GM19035 (cell line): ENCODE measurements at regions not wholly inside any gene's neighbourhood (a gene's known extent, or its start where the extent isn't known, plus 50 kb on each side); places are given as distances from the start of the nearest gene placed in this dataset.
A peak's percentile ranks its signal among the peaks of the same experiment; 100 is the strongest.

Experiments
- ATAC-seq: cut with Tn5 transposase; IDR thresholded peaks from one replicate; pipeline ENCODE4 v1.9.1; 2021; ENCODE audit not compliant: unreplicated experiment

DNA sequence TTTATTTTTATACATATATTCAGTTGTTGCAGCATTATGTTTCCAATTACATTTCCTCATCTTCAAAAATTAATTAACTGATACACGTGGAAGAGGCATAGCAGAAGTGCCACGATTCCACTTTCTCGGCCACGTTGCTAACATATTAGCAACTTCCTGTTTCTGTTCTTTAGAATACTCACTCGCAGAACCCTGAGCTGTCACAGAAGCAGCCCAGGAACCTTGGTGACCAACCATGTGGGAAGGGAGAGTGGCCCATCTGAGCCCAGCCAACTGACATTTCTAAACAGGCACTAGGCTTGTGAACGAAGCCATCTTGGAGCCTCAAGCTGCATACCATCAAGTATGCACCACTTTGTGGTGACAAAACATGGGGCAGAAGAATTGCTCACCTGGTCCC lies 350.1 kb downstream of the CBLN2 start:
- ATAC-seq: no peak

DNA sequence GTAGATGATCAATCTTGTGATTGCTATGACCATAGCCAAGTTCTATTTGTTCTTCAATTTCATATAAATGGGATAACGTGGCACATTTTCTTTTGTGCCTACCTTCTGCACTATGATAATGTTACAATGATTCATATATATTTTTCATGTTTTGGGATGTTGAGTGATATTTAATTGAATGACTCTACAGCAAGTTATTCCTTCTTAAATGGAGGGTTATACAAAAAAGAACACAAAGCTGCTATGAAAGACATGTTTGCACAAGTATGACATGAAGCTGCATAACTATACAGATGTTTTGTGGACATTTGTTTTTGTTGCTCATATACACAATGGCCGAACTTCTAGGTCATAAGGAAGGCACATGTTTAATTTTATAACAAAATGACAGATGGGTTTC lies 356.2 kb downstream of the CBLN2 start:
- no peak for ATAC-seq

DNA sequence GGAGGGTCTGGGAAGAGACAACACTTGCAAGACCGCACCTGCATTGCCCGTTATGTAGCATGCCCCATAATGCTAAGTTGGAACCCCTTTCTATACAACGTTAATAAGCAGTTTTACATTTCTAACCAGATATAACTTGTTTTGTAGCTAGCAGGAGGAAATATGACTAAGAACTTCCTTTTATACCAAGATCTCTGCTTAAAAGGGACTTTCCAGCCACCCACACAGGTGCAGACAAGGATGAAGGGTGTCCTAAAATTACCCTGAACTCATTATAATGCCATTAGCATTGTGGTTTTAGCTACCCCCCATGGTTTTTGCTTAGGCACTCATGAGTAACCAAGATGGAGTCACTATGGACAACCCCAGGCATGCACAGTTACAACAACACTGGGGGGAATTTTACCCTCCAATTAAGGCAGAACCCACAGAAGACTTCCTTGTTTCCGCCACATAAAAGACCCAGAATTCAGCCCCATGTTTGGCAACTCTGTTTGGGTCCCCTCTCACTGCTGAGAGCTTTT lies 362.8 kb downstream of the CBLN2 start:
- peak; percentile 89 for ATAC-seq

DNA sequence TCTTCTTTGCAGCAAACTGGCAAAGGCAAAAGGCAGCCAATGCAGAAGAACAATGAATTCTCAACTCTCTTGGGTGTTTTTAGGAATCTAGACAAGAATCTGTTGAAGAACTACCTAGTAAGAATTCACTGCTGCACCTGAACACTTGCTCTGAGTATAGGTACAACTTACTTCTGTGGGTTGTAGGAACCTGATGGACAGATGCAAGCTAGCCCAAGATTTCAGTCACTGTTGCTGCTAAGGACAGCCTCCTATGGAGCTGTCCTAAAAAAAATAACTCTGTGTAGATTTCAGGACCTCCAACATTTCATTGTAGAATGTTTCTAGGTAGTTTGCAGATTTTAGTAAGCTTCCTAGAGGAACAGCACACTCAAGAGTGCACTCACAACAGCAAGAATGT lies 363.5 kb downstream of the CBLN2 start:
- ATAC-seq: peak; percentile 4

DNA sequence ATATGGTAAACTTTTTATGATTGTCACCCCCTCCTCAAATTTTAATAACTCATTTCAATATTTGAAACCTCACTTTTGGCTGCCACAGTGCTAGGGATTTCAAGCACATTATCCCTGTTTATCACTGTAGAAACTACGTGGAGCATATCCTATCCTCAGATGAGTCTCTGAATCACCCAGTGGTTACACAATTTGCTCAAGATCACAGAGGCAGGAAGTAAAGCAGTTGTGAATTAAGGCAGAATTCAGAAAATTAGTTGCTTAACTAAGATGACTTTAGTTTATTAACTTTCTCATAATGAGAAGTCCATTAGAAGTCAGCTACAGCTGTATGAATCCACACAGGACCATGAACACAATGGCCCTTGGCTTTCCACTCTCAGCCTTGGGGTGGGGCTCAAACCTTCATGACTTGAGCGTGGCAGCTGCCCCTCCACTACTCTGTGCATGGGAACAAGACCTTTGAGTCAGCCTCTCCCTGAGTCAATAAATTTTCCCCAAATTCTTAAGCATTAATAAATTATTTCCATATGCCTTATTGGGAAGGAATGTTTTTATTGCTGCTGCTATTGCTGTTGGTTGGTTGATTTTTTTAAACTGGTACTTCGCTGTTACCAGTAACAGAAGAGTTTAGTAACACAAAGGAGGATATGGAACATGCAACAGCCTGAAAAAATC lies 369.0 kb downstream of the CBLN2 start:
- no peak for ATAC-seq

DNA sequence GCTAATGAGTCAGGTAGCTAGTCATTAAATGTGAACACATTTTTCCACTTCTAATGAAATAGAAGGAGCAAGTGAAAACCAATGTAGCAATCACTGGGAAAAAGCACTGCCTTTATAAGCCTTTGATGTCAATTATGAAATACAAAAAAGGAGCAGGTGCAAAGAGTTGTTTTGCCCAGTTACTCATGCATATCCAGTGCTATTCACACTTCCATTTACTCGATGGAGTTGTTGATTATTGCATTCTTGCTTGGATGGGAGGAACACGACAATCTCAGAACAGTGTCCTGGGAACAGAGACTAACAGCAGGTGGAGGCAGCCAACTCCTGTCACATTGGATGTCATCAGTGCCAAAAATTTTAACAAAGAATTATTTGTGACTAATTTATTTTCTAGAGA lies 372.5 kb downstream of the CBLN2 start:
- no peak for ATAC-seq

DNA sequence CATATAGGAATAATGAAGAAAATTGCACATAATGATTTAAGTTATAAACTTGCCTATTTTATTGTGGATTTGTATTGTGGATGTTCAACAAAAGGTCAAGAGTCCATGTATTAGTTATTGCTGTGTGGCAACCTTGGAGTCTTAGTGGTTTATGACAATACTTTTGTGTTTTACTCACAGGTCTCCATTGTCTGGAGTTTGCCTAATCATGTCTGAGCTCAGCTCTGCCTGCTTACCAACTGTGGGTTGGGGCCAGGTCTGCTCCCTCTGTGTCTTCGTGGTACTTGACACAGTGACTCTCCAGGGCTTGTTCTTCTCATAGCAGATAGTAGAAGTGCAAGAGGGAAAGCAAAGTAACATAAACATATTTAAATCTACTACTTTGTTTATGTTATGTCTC lies 382.5 kb downstream of the CBLN2 start:
- no peak for ATAC-seq

DNA sequence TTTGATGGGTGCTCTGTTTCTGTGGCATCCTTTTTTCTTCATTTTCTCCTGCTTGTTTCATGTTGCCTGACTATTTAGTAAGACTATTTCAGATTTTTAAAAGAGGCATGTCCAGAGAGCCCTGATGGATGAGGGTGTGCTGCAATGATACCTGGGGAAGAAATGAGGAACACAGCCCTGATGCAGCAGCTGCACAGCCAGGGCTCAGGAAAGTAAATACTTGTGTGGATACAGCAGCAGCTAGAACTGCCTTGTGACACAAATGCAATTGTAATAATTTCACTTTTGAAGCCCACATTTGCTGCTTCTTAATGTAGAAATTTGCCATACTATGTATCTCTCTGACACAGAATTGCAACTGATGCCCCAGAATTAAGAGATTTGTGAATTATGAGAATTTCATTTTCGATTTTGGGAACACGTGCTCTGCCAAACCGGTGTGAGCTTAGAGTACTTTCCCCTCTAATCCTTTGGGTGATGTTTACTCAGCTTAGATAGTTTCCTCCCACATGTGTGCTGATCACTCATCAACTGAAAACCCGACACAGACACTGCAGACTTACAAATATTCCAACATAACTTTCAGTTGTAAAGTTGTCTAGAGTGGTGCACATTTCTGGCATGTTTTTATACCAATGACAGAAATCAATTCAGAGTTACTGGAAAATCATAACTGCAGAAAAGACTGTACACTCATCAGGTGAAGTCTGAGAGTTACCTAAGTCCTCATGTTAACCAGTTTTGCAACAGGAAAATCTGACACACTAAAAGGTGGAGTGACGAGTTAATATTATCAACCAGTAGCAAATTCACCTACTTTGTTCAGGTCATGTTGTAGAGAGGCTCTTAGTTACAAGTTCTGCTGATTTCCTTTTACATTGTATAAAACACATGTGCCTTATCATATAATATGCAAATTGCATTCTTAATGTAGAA lies 383.4 kb downstream of the CBLN2 start:
- ATAC-seq: peak; percentile 87

DNA sequence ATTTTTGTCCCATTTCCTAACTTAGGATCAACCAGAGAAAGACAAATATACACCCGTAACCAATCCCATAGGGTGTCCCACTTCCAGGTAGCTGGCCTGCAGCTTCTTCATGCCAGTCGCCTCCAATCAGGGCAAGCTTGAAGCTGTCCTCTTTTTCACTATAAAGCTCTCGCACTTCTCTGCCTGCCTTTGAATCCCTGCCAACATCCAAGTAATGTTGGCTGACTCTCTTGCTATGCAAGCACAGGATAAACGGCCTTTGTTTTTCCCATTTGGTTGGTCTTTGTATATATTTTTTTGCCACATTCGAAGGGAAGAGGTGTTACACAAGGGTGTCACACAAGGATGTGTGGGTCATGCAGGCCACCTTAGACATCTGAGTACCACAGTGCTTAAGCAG lies 388.8 kb downstream of the CBLN2 start:
- ATAC-seq: no peak

DNA sequence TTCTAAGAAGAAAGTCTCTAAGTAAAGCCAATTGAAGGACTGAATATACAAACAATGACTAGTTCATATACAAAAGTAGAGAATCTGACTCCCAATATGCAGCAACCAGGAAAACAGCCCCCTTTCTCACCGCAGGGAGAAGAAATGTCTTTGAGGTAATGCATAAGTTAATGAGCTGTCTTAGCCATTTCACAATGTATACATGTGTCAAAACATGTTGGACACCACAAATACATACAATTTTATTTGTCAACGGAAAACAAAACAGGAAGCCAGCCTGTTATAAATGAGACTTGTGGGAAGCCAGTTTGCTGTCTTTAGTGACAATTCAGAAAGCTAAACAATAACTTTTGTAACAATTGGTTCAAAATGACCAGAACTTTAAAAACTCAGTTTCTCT lies 389.2 kb downstream of the CBLN2 start:
- no peak for ATAC-seq

DNA sequence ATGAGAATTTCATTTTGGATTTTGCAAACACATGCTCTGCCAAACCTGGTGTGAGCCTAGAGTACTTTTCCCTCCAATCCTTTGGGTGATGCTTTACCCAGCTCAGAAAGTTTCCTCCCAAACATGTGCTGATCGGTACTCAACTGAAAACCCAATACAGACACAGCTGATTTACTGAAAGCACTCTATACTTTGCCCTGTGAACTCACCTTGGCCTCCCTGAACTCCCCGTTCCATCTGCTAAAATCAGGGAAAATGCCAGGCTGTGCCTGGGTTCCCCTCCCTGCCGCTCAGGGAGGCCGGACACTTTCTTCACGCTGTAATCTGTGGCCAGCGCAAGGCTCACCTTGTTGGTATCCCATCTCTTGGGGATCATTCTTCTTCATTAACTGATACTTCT lies 391.2 kb downstream of the CBLN2 start:
- no peak for ATAC-seq

DNA sequence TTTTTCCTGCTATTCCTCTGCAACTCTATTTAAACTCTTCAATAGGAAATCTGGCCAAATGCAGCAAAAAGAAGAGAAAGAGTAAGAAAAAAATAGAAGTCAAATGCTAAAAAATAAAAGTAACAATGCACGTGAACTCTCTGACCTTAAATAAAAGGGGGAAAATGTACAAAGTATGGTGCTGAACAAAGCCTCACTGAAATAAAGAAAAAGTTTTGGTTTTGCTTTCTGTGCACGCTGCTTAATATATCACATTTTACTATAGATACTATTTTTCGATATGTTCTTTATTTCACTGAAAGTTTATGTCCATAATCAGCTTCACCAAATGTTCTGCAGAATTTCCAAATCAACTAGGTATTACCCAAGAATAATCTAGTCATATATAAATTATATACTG lies 396.3 kb downstream of the CBLN2 start:
- ATAC-seq: no peak

DNA sequence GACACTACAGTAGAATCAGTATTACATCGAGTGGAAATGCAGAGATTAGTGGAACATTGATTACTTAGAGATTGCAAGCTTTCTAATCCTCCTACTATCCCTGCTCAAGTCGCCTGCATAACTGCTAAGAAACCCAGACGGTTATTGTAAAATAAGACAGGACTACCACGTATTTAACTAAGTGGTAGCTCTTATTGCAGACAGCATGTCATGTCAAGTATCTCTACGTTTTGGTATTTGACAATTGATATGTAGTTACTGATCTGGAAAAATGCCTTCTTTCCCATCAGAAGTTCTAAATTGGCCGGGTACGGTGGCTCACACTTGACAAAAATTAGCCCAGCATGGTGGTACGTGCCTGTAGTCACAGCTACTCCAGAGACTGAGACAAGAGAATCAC lies 404.1 kb downstream of the CBLN2 start:
- no peak for ATAC-seq

DNA sequence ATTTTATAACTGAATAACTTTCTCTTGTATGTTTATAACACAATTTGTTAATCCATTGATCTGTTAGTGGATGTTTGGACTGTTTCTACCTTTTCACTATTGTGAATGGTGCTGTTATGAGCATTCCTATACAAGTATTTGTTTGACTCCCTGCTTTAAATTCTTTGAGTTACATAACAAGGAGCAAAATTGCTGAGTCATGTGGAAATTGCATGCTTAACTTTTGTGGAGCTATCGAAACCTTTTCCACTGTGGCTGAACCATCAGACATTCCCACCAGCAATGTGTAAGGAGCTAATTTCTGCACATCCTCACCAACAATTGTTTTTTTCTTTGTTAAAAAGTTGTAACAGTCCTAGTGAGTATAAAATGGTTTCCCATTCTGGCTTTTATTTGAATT lies 415.5 kb downstream of the CBLN2 start:
- ATAC-seq: no peak

DNA sequence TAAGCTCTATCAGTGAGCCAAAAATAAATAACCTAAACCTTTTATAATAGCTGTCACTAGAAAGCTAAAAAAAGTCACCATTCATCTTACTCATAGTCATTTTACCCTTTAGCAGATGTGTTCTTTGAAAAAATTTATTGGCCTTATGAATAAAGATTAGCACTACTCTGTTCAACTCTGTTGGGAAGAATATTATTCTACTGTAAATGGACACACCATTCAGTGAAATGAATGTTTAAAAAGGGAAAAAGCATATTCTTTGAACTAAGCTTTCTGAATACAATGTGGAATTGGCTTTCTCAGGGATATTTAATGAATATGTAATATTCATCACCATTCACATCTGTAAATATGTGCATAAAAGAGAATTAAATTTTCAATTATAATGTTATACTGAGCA lies 422.0 kb downstream of the CBLN2 start:
- ATAC-seq: no peak

DNA sequence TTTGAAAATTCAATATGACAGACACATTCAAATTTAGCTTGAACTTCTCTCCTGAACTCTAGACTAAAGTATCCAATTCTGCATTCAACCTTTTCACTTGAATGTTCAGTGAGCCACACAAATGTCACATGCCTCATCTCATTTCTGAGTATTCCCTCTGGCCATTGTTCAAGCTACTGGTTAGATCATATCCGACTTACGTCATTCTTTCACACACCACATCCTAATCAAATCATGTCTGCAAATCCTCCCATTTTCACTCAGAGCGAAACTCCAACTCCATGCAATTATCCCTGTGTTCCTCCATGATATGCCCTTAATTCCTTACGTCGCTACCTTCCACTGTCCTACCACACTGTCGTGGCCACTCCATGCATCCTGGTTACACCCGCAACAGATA lies 425.1 kb downstream of the CBLN2 start:
- ATAC-seq: no peak

DNA sequence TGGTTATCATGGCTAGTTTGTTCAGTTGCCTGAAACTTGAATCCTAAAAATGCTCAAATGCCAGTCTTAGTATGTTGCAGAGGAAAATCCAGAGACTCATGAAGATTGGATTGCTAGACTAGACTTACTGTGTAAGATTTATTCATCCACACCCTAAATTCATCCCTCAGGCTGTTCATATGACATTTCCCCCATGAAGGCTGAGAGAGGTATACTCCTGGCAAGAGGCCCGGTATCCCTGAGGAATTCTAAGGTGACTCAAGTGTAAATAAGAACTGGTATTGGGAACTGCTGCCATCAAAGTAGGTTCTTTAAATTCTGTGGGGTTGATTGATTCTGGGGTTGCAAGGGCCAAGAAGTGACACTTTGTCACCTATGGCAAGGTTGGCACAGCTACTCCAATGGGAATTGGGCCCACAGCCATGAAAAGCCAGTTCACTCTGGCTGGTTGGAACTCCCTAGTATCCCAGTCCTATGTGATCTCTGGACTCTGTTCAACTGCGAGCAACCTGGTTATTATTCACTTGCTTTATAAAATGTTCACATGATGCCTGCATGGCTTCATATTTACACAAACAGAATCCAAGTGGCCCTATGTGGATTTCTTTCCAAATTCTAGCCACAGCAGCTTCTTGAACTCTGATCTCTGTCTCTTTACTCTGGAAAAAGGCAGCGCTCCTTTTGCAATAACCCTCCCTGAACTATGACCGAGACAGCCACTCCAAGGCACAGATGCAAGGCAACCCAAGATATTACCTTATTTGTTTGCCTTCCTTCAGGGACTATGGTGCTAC lies 429.1 kb downstream of the CBLN2 start:
- ATAC-seq: no peak

DNA sequence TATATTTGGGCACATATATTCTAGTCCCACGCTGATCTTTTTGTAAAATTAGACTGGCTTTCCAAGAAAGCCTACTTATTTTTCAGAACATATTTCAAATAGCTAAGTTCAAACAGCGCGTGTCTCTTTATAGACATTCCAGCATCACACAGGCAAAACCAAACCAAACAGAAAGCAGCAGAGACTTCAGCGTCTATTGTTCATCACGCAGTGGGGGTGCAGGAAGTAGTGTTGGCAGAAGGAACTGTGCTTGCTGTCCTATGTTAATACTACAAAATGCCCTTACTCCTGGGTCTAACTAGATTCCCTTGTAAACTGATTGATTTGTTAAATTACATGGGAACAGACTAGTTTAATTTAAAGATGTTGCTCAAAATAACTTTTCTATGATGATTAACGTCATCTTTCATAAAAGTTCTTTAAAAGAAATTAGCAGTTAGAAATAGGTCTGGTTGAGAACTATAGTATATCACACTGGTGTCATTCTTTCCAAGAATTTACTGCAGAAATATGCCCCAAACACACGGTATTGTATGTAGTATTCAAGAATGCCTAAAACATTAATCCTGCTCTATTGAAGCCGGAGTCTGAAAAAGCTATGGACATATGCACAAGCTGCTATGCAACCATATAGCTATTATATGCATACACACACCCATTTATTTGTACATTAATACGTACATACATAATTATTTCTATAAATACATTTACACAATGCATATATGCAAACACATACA lies 436.3 kb downstream of the CBLN2 start:
- ATAC-seq: no peak

DNA sequence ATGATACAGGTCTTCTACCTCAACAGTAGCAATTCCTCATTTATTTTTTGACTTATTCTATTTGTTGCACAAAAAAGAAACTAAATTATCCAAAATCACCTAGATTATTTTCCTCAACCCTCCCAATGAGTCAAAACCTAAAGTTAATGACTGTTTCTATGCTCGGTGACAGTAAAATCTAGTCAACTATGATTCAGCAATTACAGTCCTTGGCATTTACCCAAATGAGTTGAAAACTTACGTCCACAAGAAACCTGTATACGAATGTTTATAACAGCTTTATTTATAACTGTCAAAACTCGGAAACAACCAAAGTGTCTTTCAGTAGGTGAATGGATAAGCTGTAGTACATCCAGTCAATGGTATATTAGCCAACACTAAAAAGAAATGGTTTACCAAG lies 439.3 kb downstream of the CBLN2 start:
- no peak for ATAC-seq

DNA sequence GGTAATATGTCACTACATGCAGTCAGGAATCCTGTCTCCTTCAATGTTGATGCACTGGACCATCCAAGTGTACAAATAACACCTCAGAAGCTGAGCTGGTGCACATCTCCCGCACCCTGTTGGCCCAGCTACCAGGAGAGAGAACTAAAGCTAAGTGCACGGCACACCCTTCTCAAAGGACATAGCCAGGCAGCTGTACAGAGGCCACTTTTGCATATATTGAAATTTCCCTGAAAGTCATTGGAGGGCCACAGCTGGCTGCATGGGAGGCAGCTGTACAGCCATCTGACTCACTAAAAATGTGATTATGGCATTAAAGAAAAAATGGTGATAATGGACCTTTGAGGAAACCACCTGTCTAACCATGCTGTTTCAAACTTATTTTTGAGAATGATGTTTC lies 441.7 kb downstream of the CBLN2 start:
- no peak for ATAC-seq
